Gastroesophageal sphincter (tissue), 4 donors: ENCODE measurements at regions not wholly inside any gene's neighbourhood (a gene's known extent, or its start where the extent isn't known, plus 50 kb on each side); places are given as distances from the start of the nearest gene placed in this dataset.

Experiments used
- ATAC-seq: fragments of 150-250 bp; one replicate; pipeline ENCODE4 v1.9.1; 2016; ENCODE audit warnings: mild to moderate bottlenecking, moderate library complexity
- H3K27ac ChIP-seq, 4 donors: fragments of 200-600 bp; sonication (generic) in 3 of 4; 1 replicate in 3 of 4; 2 replicates in 1 of 4; pipeline ENCODE4 v1.5.1; 2016 to 2019
- H3K27me3 ChIP-seq: fragments of 200-600 bp; sonication (generic); one replicate; pipeline ENCODE4 v1.5.1; 2019
- H3K36me3 ChIP-seq, 2 donors: fragments of 200-600 bp; sonication (generic); one replicate each; pipeline ENCODE4 v1.5.1; 2019; ENCODE audit warnings: control low read depth in 1 of 2
- H3K4me1 ChIP-seq, 3 donors: fragments of 200-600 bp; sonication (generic); 1 replicate in 2 of 3; 2 replicates in 1 of 3; pipeline ENCODE4 v1.5.1; 2016 to 2019; ENCODE audit warnings: control low read depth in 2 of 3
- H3K4me3 ChIP-seq, 2 donors: fragments of 200-600 bp; sonication (generic); one replicate each; pipeline ENCODE4 v1.5.1; 2019; ENCODE audit warnings: mild to moderate bottlenecking in 1 of 2, moderate library complexity in 1 of 2
- H3K9me3 ChIP-seq, 3 donors: fragments of 200-600 bp; sonication (generic); one replicate each; pipeline ENCODE4 v1.5.1; 2017 to 2019; ENCODE audit warnings: control low read depth in 2 of 3
- CTCF ChIP-seq, 4 experiments: fragments of 200-600 bp in 2 of 4; fragments of 450-650 bp in 2 of 4; sonication (generic) in 1 of 4; IDR thresholded peaks; one replicate each; pipeline ENCODE4 v1.5.1; 2017 to 2019; ENCODE audit warnings: antibody characterized with exemption in 4 of 4, mild to moderate bottlenecking in 2 of 4, moderate library complexity in 2 of 4
- EP300 ChIP-seq: sonication (generic); formaldehyde crosslinking; IDR thresholded peaks from one replicate; pipeline ENCODE4 v1.6.1; 2017; ENCODE audit warnings: antibody characterized with exemption, mild to moderate bottlenecking
- POLR2A ChIP-seq, 2 donors: fragments of 450-650 bp; IDR thresholded peaks; one replicate each; pipeline ENCODE4 v1.6.1; 2017; ENCODE audit warnings: antibody characterized with exemption in 2 of 2, mild to moderate bottlenecking in 2 of 2, moderate library complexity in 1 of 2
- POLR2AphosphoS5 ChIP-seq: sonication (generic); formaldehyde crosslinking; IDR thresholded peaks from one replicate; pipeline ENCODE4 v1.6.1; 2017; ENCODE audit warnings: antibody characterized with exemption
- WGBS, 2 donors: methylation state at CpG; one replicate each; pipeline ENCODE4 v1.1.5; 2018; ENCODE audit warnings: low coverage in 1 of 2; 5-methylcytosine and 5-hydroxymethylcytosine counted together

DNA sequence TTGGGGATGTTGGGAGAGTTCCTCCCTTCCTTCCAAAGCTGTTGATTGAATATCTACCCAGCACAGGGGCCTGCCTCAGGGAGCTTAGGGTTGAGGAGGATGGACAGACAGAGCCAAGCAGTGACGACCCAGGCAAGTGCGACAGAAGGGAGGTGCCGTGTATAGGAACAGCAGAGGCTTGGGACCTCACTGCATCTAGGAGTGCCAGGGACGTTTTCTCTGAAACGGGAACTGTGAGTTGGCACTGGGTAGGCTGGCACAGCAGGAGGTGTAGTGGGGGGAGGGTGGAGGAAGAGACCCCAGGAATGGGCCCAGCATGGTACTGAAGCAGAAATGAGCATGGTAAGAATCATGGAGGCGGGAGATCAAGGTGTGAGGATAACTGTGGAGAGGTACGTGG, 55.3 kb upstream of the MGMT start:
- Histone ChIP-seq H3K27me3 (peaks cover 11% of the 10 kb centered on the region), H3K4me1 (no peaks in the 10 kb centered on the region), H3K27ac (no peak overlapping the region), H3K36me3 (no peaks in the 10 kb centered on the region), H3K4me3 (no peak overlapping the region), H3K9me3 (no peaks in the 10 kb centered on the region)
- ATAC-seq = no peak
- TF ChIP-seq CTCF (IDR thresholded peaks at IDR 0.05) = no peak
- TF ChIP-seq POLR2A (IDR thresholded peaks at IDR 0.05) = no peak
- TF ChIP-seq POLR2AphosphoS5 = no peak
- TF ChIP-seq EP300 = no peak
- 61 to 68% methylated on average over 3 to 7 of the region's 7 CpGs for WGBS, 2 donors

DNA sequence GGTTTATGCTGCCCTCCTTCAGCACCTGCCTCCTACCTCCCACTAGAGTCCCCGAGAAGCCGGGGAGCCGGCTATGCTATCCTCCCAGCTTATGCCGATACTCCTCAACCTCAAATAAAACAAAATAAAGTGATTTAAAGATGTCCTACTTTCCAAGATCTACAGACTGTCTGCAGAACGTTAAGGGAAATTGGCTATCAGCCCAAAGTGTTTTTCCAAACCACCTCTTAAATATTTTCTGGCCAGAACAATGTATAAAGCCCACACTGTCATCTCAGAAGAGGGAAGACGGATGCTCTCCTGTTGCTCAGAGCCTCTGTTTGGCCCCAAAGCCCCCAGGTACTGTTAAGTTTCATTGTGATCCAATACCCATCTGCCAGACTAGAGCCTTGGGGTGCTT, 54.0 kb upstream of the MGMT start:
- TF ChIP-seq CTCF (IDR thresholded peaks at IDR 0.05) (no peak), POLR2AphosphoS5 (no peak), EP300 (no peak), POLR2A (IDR thresholded peaks at IDR 0.05) (no peak)
- Histone ChIP-seq H3K4me3 (no peak overlapping the region), H3K27ac (no peak overlapping the region), H3K4me1 (no peaks in the 10 kb centered on the region), H3K27me3 (peaks cover 17% of the 10 kb centered on the region), H3K36me3 (no peaks in the 10 kb centered on the region), H3K9me3 (no peaks in the 10 kb centered on the region)
- WGBS, 2 donors = 60 to 71% methylated on average over 4 to 6 of the region's 6 CpGs
- no peak for ATAC-seq

DNA sequence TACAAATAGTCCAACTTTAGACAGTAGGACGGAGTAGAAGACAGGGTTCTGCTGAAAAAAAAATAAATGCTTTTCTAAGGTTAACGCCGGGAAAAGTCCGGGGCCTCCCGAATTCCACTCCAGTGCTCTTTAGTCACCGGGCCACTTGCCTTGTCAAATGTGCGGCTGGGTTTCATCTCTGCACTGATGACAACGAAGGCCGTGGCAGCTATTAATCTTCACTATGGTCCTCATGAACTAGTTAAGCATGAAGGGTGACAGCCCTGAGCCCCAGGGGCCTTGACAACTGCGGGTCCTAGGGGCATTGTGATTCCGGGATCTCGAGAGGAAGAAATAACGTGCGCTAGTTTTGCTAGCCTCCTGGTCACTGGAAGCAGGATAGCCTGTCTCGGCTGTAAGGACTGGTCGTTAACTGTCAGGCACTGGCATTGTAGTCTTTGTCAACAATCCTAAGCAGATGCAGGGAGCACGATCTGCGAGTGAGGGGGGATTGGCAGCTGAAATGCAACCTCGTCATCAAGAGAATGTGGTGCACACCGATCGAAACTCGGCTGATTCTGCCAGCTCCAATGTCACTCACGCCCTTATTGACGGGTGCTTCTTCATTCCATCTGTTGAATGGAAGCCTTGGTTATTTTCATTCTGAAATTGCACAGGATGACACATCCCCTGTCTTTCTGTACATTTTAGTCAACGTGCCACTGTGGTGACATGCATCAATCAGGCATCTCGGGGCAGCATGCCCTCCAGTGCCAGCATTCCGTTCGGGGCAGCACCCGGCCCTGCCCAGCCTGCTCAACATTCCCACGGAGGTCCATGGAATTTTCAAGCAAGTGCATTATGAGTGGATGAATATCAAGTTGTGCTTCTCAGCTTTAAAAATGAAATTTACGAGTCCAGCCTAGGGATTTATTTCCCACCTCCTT, 51.6 kb upstream of the MGMT start:
- Histone ChIP-seq H3K27ac (no peak overlapping the region), H3K9me3 (no peaks in the 10 kb centered on the region), H3K4me3 (no peak overlapping the region), H3K27me3 (peaks cover 17% of the 10 kb centered on the region), H3K4me1 (no peaks in the 10 kb centered on the region), H3K36me3 (no peaks in the 10 kb centered on the region)
- no peak for ATAC-seq
- WGBS, 2 donors = 57 to 82% methylated on average over 12 to 17 of the region's 31 CpGs
- TF ChIP-seq POLR2AphosphoS5 (no peak), POLR2A (IDR thresholded peaks at IDR 0.05) (no peak), EP300 (no peak), CTCF (IDR thresholded peaks at IDR 0.05) (no peak)

- TF ChIP-seq CTCF (IDR thresholded peaks at IDR 0.05) (no peak), POLR2AphosphoS5 (no peak), EP300 (no peak), POLR2A (IDR thresholded peaks at IDR 0.05) (no peak)
- WGBS, 2 donors = 76 to 94% methylated on average over 3 to 8 of the region's 8 CpGs
- Histone ChIP-seq H3K27me3 (peaks cover 17% of the 10 kb centered on the region), H3K9me3 (no peaks in the 10 kb centered on the region), H3K4me1 (no peaks in the 10 kb centered on the region), H3K27ac (no peak overlapping the region), H3K4me3 (no peak overlapping the region), H3K36me3 (no peaks in the 10 kb centered on the region)
- ATAC-seq = no peak
These were observed 50.9 kb upstream of the MGMT start for GRCh38 chr10:129416155-129416554.
